IMR-90 (cell line): ENCODE measurements at regions not wholly inside any gene's neighbourhood (a gene's known extent, or its start where the extent isn't known, plus 50 kb on each side); places are given as distances from the start of the nearest gene placed in this dataset.

Source experiments
- ATAC-seq: fragments of 200-7000 bp; cut with Tn5 transposase; 2 replicates; pipeline ENCODE4 v1.9.1; 2020; ENCODE audit warnings: low read depth, mild to moderate bottlenecking, moderate library complexity
- BruUV-seq: library from RNA; stranded (reverse); fragments of 400-500 nt; replicated peaks from 2 replicates; lab custom pipeline; 2021; lab: Mats Ljungman, UMichigan
- CTCF ChIA-PET: fragments of 300-600 bp; formaldehyde crosslinking; extraction: SDS; loops from one replicate; lab custom pipeline; 2021; ENCODE audit warnings: antibody characterized with exemption; lab: Yijun Ruan, JAX
- POLR2A ChIA-PET: fragments of 300-600 bp; sonication (Branson Sonifier 250); formaldehyde crosslinking; loops from one replicate; lab custom pipeline; 2022; ENCODE audit warnings: antibody characterized with exemption; ENCODE audit not compliant: unreplicated experiment; lab: Charles Lee
- DNase-seq: peaks from one replicate; pipeline ENCODE4 v3.0.0; 2013
- H2AFZ ChIP-seq: replicated peaks from 2 replicates; pipeline ENCODE3; 2013; ENCODE audit warnings: low read length, mild to moderate bottlenecking; ENCODE audit not compliant: poor library complexity
- H2AK5ac ChIP-seq: 2 replicates; pipeline ENCODE4 v1.6.1; 2013; ENCODE audit warnings: low read depth, low read length, inconsistent platforms
- H2AK9ac ChIP-seq: replicated peaks from 2 replicates; pipeline ENCODE3; 2013; ENCODE audit warnings: mild to moderate bottlenecking, low read depth, low read length, moderate library complexity; ENCODE audit not compliant: poor library complexity
- H2BK120ac ChIP-seq: 2 replicates; pipeline ENCODE4 v1.6.1; 2013; ENCODE audit warnings: low read depth, low read length, inconsistent platforms
- H2BK15ac ChIP-seq: 3 replicates; pipeline ENCODE4 v1.6.1; 2013; ENCODE audit warnings: low read depth, low read length, inconsistent platforms
- H2BK20ac ChIP-seq: 2 replicates; pipeline ENCODE4 v1.6.1; 2013; ENCODE audit warnings: low read depth, mild to moderate bottlenecking, inconsistent platforms, low read length, moderate library complexity
- H2BK5ac ChIP-seq: 2 replicates; pipeline ENCODE4 v1.6.1; 2013; ENCODE audit warnings: mild to moderate bottlenecking, low read depth, low read length, inconsistent platforms; ENCODE audit not compliant: poor library complexity, severe bottlenecking
- H3K14ac ChIP-seq: replicated peaks from 2 replicates; pipeline ENCODE4 v1.6.1; 2013; ENCODE audit warnings: low read depth, low read length, inconsistent platforms
- H3K18ac ChIP-seq: 2 replicates; pipeline ENCODE4 v1.6.1; 2013; ENCODE audit warnings: low read depth, low read length, control low read depth
- H3K23ac ChIP-seq: 2 replicates; pipeline ENCODE4 v1.6.1; 2013; ENCODE audit warnings: low read depth, low read length, inconsistent platforms
- H3K27ac ChIP-seq: 2 replicates; pipeline ENCODE4 v1.5.1; 2013; ENCODE audit warnings: mild to moderate bottlenecking, control low read depth, low read length; ENCODE audit not compliant: insufficient read depth
- H3K27me3 ChIP-seq: 2 replicates; pipeline ENCODE4 v1.6.1; 2013; ENCODE audit warnings: low read length; ENCODE audit not compliant: control insufficient read depth, insufficient read depth
- H3K36me3 ChIP-seq: 2 replicates; pipeline ENCODE4 v1.6.1; 2013; ENCODE audit warnings: low read length, mixed read lengths; ENCODE audit not compliant: control insufficient read depth, insufficient read depth
- H3K4ac ChIP-seq: 2 replicates; pipeline ENCODE4 v1.6.1; 2013; ENCODE audit warnings: low read depth, low read length, inconsistent platforms
- H3K4me1 ChIP-seq: 2 replicates; pipeline ENCODE4 v1.6.1; 2013; ENCODE audit warnings: low read length, mixed read lengths; ENCODE audit not compliant: control insufficient read depth, insufficient read depth
- H3K4me2 ChIP-seq: 2 replicates; pipeline ENCODE4 v1.6.1; 2013; ENCODE audit warnings: low read depth, mild to moderate bottlenecking, control low read depth, low read length, moderate library complexity
- H3K4me3 ChIP-seq: 2 replicates; pipeline ENCODE4 v1.5.1; 2013; ENCODE audit warnings: low read depth, mild to moderate bottlenecking, control low read depth, low read length, moderate library complexity; ENCODE audit not compliant: insufficient read depth
- H3K56ac ChIP-seq: 2 replicates; pipeline ENCODE4 v1.6.1; 2013; ENCODE audit warnings: low read length, inconsistent platforms; ENCODE audit not compliant: insufficient read depth; ENCODE audit errors: extremely low read depth
- H3K79me1 ChIP-seq, 2 experiments: 2 replicates each; pipeline ENCODE4 v1.6.1; 2013; ENCODE audit warnings: low read length in 2 of 2, inconsistent platforms in 1 of 2, low read depth in 1 of 2
- H3K9ac ChIP-seq: 2 replicates; pipeline ENCODE4 v1.6.1; 2013; ENCODE audit warnings: low read depth, low read length, control low read depth
- H3K9me1 ChIP-seq: 2 replicates; pipeline ENCODE4 v1.6.1; 2013; ENCODE audit warnings: low read length, inconsistent platforms; ENCODE audit not compliant: insufficient read depth
- H3K9me3 ChIP-seq: 2 replicates; pipeline ENCODE4 v1.6.1; 2013; ENCODE audit warnings: low read length; ENCODE audit not compliant: control insufficient read depth, insufficient read depth
- H4K20me1 ChIP-seq: 2 replicates; pipeline ENCODE4 v1.6.1; 2013; ENCODE audit warnings: low read length, inconsistent platforms; ENCODE audit not compliant: insufficient read depth
- H4K5ac ChIP-seq: 2 replicates; pipeline ENCODE4 v1.6.1; 2013; ENCODE audit warnings: mild to moderate bottlenecking, low read depth, low read length, control low read depth
- H4K8ac ChIP-seq, 2 experiments: 2 replicates each; pipeline ENCODE4 v1.6.1; 2013; ENCODE audit warnings: low read depth in 2 of 2, low read length in 2 of 2, control low read depth in 1 of 2, inconsistent platforms in 1 of 2
- H4K91ac ChIP-seq: 2 replicates; pipeline ENCODE4 v1.6.1; 2013; ENCODE audit warnings: low read depth, low read length, inconsistent platforms; ENCODE audit not compliant: insufficient read depth
- BHLHE40 ChIP-seq: fragments of 150-350 bp; IDR thresholded peaks from 2 replicates; pipeline ENCODE4 v1.6.1; 2016; ENCODE audit warnings: mild to moderate bottlenecking, low read depth, low read length
- CEBPB ChIP-seq: IDR thresholded peaks from 2 replicates; pipeline ENCODE4 v1.6.1; 2012; ENCODE audit warnings: low read depth, low read length, improper control_type of control experiment
- CHD1 ChIP-seq: IDR thresholded peaks from 2 replicates; pipeline ENCODE4 v1.6.1; 2012; ENCODE audit warnings: low read depth, low read length, improper control_type of control experiment
- FOS ChIP-seq: fragments of 150-350 bp; IDR thresholded peaks from 2 replicates; pipeline ENCODE4 v1.6.1; 2016; ENCODE audit warnings: low read depth, low read length
- MAFK ChIP-seq: IDR thresholded peaks from 2 replicates; pipeline ENCODE4 v1.6.1; 2012; ENCODE audit warnings: low read depth, low read length, improper control_type of control experiment
- MAZ ChIP-seq: IDR thresholded peaks from 2 replicates; pipeline ENCODE4 v1.6.1; 2012; ENCODE audit warnings: low read depth, mild to moderate bottlenecking, low read length, improper control_type of control experiment, moderate library complexity, borderline replicate concordance
- MXI1 ChIP-seq: IDR thresholded peaks from 2 replicates; pipeline ENCODE4 v1.6.1; 2012; ENCODE audit warnings: low read depth, mild to moderate bottlenecking, low read length, moderate library complexity, borderline replicate concordance
- NFE2L2 ChIP-seq: fragments of 150-350 bp; IDR thresholded peaks from 2 replicates; pipeline ENCODE4 v1.6.1; 2016; ENCODE audit warnings: low read depth, mild to moderate bottlenecking, low read length
- POLR2A ChIP-seq: IDR thresholded peaks from 2 replicates; pipeline ENCODE4 v1.6.1; 2012; ENCODE audit warnings: mild to moderate bottlenecking, low read depth, low read length
- RAD21 ChIP-seq: IDR thresholded peaks from 2 replicates; pipeline ENCODE4 v1.6.1; 2012; ENCODE audit warnings: low read length, improper control_type of control experiment
- RCOR1 ChIP-seq: IDR thresholded peaks from 2 replicates; pipeline ENCODE4 v1.6.1; 2012; ENCODE audit warnings: mild to moderate bottlenecking, low read length, improper control_type of control experiment; ENCODE audit not compliant: insufficient replicate concordance
- RFX5 ChIP-seq: IDR thresholded peaks from 2 replicates; pipeline ENCODE4 v1.8.0; 2012; ENCODE audit warnings: low read depth, mild to moderate bottlenecking, low read length, moderate library complexity
- SMC3 ChIP-seq: fragments of 150-350 bp; IDR thresholded peaks from 2 replicates; pipeline ENCODE4 v1.6.1; 2016; ENCODE audit warnings: low read depth, mild to moderate bottlenecking, antibody characterized with exemption, low read length, moderate library complexity
- WGBS, 2 experiments: methylation state at CpG; one replicate each; pipeline versions ENCODE4 v1.1.5 to v1.1.7; 2013; ENCODE audit warnings: missing lambda C conversion rate in 2 of 2; ENCODE audit not compliant: insufficient read length in 1 of 2; ENCODE audit errors: extremely low coverage in 2 of 2; 5-methylcytosine and 5-hydroxymethylcytosine counted together
- dilution Hi-C: fragments of 300-500 bp; cut with HindIII; formaldehyde crosslinking; loops from one replicate; pipeline ENCODE4 v1.14.3; 2018; ENCODE audit warnings: low sequenced_read_pairs; ENCODE audit not compliant: unreplicated experiment
- in situ Hi-C: fragments of 300-500 bp; cut with MboI; formaldehyde crosslinking; loops from 3 replicates; pipeline ENCODE4 v1.14.3; 2019; ENCODE audit warnings: low sequenced_read_pairs, inconsistent platforms, mixed read lengths
- intact Hi-C: fragments of 100-400 bp; cut with micrococcal nuclease; formaldehyde crosslinking; loops from 2 replicates; pipeline ENCODE4 v1.10.0; 2022
- TF ChIP-seq, protein P1 (sequence below): fragments of 150-350 bp; IDR thresholded peaks from 2 replicates; pipeline ENCODE4 v1.6.1; 2016; ENCODE audit warnings: low read depth, mild to moderate bottlenecking, low read length, moderate library complexity, borderline replicate concordance
- TF ChIP-seq, protein P2 (sequence below): conservative IDR thresholded peaks from 2 replicates; pipeline ENCODE4 v1.5.1; 2012; ENCODE audit warnings: mild to moderate bottlenecking, low read depth, low read length, improper control_type of control experiment
- TF ChIP-seq, protein P3 (sequence below): fragments of 150-350 bp; IDR thresholded peaks from 2 replicates; pipeline ENCODE4 v1.6.1; 2017; ENCODE audit warnings: mild to moderate bottlenecking, antibody characterized with exemption, low read length, low read depth

DNA sequence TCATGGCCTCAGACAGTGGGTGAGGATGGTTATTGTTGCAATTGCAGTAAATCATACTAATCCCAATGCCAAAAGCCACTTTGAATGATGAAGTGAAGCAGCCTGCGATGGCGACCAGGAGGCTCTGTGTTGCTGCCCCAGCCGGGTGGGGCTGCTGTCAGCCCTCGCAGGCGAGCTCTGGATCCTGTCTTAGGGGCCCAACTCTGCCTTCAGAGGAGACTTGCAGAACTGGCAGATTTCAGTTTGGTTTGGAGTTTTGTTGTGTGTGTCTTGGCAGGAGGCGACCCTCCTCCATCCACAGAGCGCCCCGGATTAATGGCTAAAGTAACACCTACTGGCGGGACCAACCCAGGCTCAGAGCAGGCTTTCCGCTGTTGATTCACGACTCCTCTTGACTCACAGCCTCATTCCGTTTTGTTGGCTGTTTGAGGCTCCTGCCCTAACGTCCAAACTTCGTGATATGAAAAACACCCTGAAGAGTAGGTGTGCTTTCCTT, 67.9 kb upstream of the BMPER start:
- Histone ChIP-seq H3K9ac (no peak overlapping the region), H3K23ac (no peak overlapping the region), H2AFZ (no peak overlapping the region), H3K4me3 (no peak overlapping the region), H2BK120ac (no peak overlapping the region), H2BK20ac (no peak overlapping the region), H4K91ac (no peak overlapping the region), H3K27me3 (peaks cover 10% of the 10 kb centered on the region), H3K18ac (no peak overlapping the region), H3K9me3 (no peaks in the 10 kb centered on the region), H4K20me1 (no peaks in the 10 kb centered on the region), H4K8ac (no peak overlapping the region), H2AK5ac (no peak overlapping the region), H3K79me1 (no peaks in the 10 kb centered on the region), H3K4me1 (no peaks in the 10 kb centered on the region), H3K56ac (no peak overlapping the region), H2AK9ac (no peak overlapping the region), H3K4me2 (no peak overlapping the region), H2BK15ac (no peak overlapping the region), H3K9me1 (no peaks in the 10 kb centered on the region; the same call in 1 of the 2 replicates), H3K14ac (no peak overlapping the region), H3K36me3 (no peaks in the 10 kb centered on the region), H2BK5ac (no peak overlapping the region), H3K4ac (no peak overlapping the region), H4K5ac (no peak overlapping the region), H3K27ac (no peak overlapping the region)
- POLR2A ChIA-PET, result interaction anchor here (0.6 kb wide), 1 partner anchor 197 kb away, joined by 3 read pairs; no protein-coding TSS in a partner anchor
- TF ChIP-seq, protein P1, sequence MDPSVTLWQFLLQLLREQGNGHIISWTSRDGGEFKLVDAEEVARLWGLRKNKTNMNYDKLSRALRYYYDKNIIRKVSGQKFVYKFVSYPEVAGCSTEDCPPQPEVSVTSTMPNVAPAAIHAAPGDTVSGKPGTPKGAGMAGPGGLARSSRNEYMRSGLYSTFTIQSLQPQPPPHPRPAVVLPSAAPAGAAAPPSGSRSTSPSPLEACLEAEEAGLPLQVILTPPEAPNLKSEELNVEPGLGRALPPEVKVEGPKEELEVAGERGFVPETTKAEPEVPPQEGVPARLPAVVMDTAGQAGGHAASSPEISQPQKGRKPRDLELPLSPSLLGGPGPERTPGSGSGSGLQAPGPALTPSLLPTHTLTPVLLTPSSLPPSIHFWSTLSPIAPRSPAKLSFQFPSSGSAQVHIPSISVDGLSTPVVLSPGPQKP, result no peak
- no peak for TF ChIP-seq NFE2L2
- TF ChIP-seq FOS, result no peak
- TF ChIP-seq SMC3, result no peak
- no peak for TF ChIP-seq BHLHE40
- TF ChIP-seq POLR2A, result no peak
- TF ChIP-seq MAFK, result no peak
- TF ChIP-seq, protein P2, sequence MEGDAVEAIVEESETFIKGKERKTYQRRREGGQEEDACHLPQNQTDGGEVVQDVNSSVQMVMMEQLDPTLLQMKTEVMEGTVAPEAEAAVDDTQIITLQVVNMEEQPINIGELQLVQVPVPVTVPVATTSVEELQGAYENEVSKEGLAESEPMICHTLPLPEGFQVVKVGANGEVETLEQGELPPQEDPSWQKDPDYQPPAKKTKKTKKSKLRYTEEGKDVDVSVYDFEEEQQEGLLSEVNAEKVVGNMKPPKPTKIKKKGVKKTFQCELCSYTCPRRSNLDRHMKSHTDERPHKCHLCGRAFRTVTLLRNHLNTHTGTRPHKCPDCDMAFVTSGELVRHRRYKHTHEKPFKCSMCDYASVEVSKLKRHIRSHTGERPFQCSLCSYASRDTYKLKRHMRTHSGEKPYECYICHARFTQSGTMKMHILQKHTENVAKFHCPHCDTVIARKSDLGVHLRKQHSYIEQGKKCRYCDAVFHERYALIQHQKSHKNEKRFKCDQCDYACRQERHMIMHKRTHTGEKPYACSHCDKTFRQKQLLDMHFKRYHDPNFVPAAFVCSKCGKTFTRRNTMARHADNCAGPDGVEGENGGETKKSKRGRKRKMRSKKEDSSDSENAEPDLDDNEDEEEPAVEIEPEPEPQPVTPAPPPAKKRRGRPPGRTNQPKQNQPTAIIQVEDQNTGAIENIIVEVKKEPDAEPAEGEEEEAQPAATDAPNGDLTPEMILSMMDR, result no peak
- TF ChIP-seq MAZ, result no peak
- TF ChIP-seq CHD1, result no peak
- TF ChIP-seq RCOR1, result no peak
- TF ChIP-seq, protein P3, sequence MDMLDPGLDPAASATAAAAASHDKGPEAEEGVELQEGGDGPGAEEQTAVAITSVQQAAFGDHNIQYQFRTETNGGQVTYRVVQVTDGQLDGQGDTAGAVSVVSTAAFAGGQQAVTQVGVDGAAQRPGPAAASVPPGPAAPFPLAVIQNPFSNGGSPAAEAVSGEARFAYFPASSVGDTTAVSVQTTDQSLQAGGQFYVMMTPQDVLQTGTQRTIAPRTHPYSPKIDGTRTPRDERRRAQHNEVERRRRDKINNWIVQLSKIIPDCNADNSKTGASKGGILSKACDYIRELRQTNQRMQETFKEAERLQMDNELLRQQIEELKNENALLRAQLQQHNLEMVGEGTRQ, result no peak
- no peak for TF ChIP-seq MXI1
- no peak for TF ChIP-seq RAD21
- TF ChIP-seq RFX5, result no peak
- TF ChIP-seq CEBPB, result no peak
- BruUV-seq, result no TSS peak
- in situ Hi-C loops (no loop called here), intact Hi-C loops (no loop called here), dilution Hi-C loops (no loop called here)
- no peak for DNase-seq
- CTCF ChIA-PET, result interaction anchor here (1.5 kb wide), 1 partner anchor 13 kb away, joined by 5 read pairs; no protein-coding TSS in a partner anchor
- WGBS, 2 experiments, result no CpG with 5 or more reads among the region's 14 CpGs
- no peak for ATAC-seq
